DMS153 treated with DMSO at 0.1 percent for 48 hours (cell line): ENCODE measurements at regions not wholly inside any gene's neighbourhood (a gene's known extent, or its start where the extent isn't known, plus 50 kb on each side); places are given as distances from the start of the nearest gene placed in this dataset.
"Not testable (repeated sequence)": the region's sequence is repeated elsewhere in the genome, so short reads cannot be mapped to it uniquely, and the experiment has no call there.

Experiments used
- DNase-seq: peaks from one replicate; lab custom pipeline; 2025; ENCODE audit not compliant: unreplicated experiment; lab: John Stamatoyannopoulos, UW

DNA sequence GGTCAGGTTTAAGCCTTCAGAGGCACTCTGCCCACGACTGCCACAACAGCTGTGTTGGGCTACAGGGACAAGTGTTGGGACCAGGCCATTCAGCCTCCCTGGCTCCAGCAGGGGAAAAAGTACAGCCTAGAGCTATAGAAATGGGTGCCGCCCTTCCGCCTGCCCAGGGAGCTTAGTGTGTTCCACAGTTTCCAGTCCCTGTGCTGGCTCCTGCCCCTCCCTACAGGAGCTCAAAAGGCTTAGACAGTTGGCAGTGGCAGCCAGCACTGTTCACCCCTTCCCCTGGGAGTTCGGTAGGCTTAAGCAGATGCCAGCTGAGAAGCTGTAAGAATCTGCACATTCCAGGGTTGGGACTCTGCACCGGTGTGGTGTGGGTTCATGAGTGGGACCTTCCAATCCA lies 408.2 kb upstream of the INTU start:
- no peak for DNase-seq

DNA sequence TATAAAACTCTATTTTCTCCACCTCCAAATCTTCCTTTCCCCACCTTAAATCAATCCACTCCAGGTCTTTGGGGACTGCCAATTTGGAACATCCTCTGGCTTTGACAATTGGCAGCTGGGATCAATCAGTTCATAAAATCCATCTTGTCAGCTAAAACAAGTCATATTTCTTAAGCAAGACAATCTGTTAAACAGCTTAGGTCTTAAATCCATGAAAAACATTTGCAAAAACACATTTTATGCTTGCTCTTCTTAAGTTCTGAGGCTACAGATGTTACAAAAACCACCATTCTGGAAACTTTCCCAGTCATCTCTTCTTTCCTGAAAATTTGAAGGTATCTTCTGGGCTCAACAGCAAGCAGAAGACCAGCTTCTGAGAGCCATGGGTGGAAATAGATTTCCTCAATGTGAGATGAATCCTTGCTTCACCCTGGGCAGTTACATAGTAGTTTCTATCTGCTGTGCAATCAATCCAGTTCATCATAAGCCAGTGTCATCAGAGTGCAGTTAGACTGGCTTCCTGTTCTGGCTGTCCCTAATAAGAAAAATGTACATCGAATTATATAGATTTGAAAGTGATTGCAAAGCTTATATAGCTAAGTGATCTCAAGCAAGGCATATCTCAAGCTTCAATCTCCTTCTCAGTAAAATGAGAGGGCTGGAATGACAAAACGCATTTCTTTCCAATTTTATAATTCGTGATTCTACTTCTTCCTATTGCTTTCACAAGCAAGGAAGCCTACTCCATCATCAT lies 402.7 kb upstream of the INTU start:
- no peak for DNase-seq

DNA sequence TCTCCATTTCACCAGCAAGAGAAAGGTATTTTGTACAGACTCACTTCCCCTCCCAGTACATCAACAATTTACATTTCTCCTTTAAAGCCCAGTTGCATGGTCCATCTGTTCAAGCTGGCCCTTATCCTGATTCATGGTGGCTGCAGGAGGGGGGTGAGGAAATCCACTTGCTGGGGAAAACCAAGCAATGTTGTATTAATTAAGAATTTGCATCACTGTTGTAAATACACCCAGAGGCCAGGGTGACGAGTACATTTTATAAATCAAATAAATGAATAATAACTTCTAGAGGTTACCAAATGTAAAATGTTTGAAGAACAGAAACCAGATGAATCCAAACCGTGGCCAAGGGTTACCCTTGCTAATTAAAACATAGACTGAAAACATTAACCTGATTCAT lies 395.9 kb upstream of the INTU start:
- no peak for DNase-seq

DNA sequence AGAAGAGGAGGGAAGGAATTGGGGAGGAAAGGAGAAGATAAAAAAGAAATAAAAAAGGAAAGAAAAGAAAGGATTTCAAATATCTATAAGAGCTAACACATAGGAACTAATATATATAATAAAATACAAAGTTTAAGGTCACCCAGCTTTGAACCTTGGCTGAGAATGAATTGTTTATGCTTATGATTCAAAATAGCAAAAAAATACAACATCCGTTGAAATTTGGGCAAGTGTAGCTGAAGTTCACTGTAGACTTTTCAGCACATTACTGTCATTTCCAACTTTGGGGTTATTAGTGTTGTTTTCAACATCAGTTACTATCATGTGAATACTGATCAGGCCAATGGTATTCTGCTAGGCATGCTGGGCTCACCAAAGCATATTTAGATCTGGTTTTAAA lies 395.2 kb upstream of the INTU start:
- DNase-seq: no peak

DNA sequence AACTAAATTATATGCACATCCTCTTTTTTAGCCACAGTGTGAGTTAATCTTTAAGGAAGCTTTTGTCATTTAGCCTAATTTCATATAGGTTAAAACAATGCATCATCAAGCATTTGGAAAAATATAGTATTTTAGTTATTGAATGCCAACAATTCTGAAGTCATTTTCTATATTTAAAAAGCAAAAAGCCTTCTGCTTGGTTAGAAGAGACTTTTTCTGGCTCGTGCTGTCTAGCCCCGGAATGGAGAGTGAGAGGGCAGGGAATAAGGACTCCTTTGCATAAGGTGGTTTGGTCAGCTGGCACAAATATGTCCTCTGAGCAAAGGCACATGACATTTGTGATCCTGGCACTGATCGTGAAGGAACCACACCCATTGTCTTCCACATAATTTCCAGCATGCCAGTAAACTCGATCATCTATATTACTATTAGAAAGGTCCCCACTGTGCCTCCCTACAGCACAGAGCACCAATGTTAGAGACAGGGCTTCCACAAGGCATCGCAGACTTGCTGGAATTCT lies 393.7 kb upstream of the INTU start:
- no peak for DNase-seq

DNA sequence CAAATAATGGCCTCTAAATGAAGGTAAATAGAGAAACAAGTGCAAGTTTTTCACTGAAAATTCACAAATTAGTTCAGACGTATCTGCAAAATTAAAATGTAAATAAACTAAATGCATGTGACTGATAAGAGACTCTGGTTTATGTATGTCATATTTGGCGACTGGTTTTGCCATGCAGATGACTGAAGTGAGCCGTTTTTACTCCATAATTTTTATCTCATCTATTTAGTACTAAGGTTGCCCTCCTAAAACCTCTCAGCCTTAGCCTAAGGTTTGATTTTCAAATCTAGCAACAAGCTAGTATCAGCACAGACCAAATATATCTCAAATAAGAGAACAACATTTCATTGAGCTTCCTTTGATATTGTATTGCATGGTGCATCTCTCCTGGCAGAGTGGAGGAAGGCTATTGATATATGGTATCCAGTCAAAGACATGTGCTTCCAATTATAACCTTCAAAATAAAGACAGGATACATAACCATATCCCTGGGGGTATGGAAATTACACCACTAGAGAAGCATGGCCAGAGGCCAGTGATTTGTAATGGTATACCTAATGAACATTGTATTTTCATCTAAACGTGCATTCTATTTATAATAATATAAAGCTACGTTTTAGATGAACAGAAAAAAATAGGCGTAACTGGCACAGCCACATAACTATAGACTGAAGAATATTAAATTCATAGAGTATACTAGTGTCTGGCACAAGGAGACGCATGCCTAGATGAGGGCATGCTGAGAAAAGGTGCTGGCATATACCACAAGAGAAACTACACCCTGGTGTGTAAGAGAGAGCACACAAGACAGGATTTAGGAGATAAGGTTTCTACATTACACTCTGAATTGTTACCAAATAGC lies 392.6 kb upstream of the INTU start:
- DNase-seq: no peak

DNA sequence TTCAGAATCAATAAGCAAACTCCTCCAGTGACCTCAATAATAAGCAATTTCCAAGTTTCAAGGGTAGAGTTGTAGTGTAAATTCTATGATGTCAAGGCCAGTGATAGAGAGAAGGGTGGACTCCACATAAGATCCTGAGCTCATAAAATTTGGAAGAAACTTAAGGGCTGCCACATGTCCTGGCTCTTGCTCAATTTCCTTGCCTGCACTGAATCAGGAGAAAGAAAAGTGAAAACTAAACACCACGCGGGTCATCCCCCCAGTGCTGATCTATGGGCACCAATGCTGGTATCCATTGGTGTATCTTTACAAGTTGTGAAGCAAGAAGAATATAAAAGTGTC lies 392.0 kb upstream of the INTU start:
- no peak for DNase-seq

DNA sequence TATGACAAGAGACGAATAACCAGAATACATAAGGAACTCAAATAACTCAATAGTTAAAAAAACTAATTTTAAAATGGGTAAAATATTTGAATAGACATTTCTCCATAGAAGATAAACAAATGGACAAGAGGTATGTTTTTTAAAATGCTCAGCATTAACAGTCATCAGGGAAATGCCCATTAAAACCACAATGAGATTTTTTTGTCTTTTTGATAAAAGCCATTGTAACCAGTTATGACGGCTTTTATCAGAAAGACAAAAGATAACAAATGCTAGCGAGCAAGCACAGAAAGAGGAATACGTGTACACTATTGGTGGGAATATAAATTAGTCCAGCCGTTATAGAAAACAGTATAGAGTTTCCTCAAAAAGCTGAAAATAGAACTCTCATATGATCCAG lies 388.2 kb upstream of the INTU start:
- no peak for DNase-seq

DNA sequence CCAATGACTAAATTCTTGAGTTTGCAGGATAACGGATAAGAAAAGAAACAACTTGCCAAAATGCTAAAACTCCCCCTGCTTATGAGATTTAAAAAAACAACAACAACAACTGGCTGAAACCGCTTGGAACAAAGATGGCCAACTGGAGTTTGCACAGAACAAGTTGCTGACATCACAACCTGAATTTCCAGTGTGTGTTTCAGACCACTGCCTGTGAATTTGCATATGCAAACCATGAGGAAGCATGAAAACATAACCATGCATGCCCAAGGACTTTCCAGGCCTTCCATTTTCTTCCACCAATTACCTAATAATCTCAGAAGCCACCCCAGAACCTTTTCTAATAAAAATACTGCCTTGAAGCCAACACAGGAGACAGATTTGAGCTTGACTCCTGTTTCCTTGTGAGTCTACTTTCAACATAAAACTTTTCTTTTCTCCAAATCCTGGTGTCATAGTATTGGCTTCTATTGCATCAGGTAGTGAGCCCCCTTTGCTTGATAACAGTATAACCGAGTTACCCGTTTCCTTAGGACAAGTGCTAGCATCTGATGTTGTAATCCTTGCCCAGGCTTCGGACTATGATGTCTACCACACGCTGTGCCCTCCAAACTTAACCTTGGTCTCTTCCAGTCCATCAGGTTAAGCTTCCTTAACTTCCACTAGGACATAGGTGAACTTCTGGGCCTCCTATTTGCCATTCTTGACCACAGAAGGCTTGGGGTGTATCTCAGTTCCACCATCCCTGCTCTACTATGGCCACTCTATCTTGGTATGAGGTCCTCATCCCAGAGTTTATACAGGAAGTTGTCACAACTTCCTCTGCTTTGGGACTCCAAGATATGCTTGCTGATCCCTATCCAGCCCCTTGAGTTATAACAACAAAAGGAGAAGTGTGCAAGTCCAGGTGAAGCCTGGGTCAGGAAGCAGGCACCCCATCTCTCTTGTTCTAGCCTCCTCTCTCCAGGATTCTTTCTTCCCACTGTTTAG lies 385.5 kb upstream of the INTU start:
- DNase-seq: no peak

DNA sequence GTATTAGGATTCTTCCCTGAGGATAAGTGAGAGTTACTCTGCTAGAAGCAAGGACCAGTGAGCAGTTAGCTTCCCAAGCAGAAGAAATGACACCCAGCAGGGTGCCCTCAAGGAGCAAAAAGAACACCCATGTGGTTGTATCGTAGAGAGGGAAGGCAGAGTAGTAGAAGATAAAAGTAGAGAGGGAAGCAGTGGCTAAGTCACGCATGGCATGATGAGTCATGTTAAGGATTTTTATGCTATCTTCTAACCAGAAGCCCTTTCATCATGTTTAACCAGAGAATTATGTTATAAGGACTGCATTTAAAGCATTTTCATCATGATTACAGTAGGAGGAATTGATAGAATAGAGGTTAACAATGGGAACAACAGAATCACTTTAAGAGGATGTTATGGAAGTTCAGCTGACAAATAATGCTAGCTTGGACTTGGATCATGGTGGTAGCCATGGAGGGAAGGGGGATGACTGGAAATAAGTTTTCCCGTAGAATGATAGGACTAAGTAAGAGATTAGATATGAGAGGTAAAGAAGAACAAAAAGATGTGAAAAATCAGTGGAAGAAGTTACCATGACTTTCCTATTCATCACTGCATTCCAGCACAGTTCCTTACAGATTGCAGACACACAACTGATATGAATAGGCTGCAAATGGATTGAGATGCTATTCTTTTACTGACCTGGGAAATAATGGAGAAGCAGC lies 383.5 kb upstream of the INTU start:
- no peak for DNase-seq

DNA sequence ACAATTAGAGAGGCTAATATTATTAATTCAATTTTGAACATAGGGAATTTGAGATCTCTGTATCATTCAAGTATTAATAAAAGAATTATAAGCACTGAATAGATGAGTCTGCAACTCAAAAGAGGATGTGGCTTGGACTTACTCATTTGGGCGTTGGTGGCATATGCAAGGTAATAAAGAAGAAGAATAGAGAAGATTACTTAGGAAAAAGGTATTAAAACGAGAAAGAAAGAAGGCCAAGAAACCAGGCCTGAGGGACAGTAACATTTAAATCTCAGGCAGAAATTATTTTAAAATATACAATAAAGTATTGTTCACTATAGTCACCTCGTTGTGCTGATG lies 383.0 kb upstream of the INTU start:
- DNase-seq: no peak

DNA sequence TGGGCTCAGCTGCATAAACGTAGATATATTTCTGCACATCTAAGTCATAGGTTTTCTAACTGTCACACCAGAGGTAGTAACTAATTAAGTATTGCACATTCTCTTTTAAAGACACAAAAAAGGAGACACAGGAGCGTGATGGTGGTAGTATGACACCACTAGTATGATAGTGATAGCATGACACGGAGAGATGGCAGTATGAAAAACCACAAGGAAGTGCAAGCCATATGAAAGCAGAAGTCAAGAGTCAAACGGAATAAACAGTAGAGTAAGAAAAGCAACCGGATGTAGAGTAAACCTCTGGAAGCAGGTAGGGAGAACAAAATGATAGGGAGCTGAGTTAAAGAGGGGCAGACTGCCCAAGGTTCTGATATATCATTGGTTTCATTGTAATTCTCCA lies 382.2 kb upstream of the INTU start:
- DNase-seq: no peak

DNA sequence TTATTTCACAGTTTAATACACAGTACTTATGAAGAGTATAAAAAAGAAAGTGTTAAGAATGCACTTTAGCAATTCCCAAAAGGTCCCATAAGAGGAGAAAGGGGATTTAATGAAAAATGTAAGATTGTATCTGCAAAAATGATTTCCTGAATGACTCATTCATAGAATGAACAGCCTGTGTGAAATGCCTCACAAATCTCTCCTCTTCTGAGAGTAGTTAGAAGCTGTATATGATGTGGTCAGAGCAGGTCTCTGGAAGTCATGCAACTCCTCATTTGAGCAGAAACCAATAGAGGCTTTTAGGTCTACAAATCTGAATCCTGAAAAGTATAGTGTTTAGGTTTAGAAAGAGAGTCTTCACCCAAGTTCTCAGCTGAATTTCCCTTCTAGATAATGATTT lies 381.3 kb upstream of the INTU start:
- no peak for DNase-seq

DNA sequence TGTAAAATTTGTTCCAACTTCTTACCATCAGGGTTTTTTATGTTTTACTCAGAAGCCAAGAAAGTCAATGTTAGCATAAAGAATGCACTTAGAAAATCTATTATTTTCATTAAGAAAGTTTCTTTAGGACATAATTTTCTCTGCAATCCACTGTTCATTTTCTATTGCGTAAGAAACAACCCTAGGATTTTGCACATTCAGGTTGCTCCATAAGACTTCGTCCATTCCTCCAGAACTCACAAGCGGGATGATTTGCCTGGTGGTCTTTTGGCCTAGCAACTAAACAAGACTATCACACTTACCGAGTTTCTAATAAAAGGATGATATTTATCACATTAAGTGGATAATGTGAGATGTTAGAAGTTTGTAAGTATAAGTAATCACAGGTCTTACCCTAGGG lies 376.3 kb upstream of the INTU start:
- DNase-seq: no peak

DNA sequence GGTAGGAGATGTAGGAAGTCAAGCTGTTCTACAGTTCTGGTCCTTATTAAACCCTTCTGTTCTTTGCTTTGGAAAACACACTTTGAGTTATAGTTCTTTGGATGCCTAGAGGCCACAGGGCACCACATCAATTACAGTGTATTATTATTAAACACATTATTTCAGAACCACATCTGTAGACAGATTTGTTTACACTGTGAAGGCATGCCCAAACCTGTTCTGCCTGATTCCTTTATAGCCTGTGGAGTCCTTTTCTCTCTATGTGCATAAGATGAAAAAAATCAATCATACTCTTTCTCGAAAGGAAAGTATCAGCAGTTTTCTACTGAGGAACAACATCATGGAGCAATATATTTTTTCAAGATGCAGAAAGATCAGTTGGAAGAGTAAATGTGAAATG lies 371.3 kb upstream of the INTU start:
- DNase-seq: no peak

DNA sequence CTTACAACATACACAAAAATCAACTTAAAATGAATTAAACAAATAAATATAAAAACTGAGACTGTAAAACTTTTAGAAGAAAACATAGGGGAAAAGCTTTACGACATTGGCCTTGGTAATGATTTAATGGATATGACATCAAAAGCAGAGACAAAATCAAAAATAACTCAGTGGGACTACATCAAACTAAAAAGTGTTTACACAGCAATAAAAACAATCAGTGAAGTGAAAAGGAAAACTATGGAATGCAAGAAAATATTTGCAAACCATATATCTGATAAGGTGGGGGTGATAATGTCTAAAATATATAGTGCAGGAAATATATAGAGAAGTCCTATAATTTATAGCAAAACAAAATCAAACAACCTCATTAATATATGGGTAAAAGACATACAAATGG lies 364.4 kb upstream of the INTU start:
- DNase-seq: no peak

DNA sequence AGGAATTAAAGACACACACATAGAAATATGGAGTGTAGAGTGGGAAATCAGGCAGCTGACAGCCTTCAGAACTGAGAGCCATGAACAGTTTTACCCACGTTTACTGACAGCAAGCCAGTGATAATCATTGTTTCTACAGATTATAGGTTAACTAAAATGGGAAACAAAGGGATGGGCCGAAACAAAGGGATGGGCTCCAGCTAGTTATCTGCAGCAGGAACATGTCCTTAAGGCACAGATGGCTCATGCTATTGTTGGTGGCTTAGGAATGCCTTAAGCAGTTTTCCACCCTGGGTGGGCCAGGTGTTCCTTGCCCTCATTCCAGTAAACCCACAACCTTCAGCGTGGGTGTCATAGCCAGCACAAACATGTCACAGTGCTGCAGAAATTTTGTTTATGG lies 355.7 kb upstream of the INTU start:
- not testable (repeated sequence) for DNase-seq

DNA sequence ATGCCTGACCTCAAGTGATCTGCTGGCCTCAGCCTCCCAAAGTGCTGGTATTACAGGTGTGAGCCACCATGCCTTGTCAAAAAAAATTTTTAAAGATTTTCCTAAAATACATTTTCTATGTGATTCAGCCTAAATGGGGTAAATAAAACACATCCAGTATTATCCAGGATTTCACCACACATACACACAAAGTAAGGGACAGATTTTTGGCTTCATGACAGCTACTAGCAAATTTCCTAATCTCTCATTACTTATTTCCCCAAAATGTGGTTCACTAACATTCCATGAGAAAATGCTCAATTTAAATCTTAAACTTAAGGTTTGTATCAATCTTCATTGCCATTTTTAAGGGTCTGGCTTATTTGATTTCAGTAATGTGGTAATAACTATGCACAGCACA lies 348.5 kb upstream of the INTU start:
- no peak for DNase-seq

DNA sequence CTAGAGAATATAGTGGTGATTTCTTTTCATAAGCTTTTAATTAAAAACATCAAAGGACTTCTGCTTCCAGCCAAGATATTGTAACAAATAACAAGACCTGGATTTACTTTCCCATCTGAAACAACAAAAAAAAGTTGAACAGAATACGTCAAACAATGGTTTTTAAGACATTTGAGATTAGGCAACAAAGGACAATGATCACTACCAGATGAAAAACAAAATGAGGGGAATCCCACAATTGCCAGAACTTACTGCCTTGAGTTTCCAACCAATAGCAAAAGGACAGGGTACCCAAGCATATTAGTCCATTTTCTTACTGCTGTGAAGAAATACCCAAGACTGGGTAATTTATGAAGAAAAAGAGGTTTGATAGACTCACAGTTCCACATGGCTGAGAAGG lies 341.4 kb upstream of the INTU start:
- DNase-seq: no peak

DNA sequence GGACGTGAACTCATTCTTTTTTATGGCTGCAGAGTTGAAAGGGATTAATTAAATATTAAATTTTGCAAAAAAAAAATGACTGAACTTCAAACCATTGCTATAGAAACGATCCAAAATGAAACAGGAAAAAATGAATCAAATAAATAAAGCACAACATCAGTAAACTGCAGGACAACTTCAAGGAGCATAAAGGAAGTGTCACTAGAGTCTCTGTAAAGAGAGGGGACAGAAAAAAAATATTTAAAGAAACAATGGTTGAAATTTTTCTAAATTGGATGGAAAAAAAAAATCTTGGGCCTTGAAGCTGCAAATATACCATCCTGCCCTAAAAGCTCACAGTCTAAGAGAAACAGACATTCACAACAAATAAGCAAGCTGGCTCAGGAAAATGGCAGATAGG lies 339.3 kb upstream of the INTU start:
- DNase-seq: no peak

DNA sequence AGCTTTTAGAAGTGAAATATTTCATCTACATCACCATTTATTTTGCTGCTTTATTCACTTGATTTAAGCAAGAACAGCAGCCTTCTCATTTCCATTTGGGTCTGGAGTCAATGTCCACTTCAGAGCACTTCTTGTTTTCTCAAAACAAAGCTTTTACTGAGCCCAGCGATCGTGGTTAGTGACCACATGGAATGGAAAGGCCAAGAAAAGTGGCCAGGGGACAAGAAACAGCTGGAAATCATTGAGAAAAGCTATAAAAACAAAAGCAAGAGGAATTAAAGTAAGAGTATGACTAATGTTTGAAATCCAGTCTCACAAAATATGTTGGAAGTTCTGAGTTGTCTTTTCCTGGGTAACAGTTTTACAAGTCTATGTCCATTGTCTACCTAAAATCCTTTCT lies 328.4 kb upstream of the INTU start:
- DNase-seq: no peak
